Cerebellar cortex (tissue), 1 donor: ENCODE measurements at regions not wholly inside any gene's neighbourhood (a gene's known extent, or its start where the extent isn't known, plus 50 kb on each side); places are given as distances from the start of the nearest gene placed in this dataset.
"Not testable (repeated sequence)": the region's sequence is repeated elsewhere in the genome, so short reads cannot be mapped to it uniquely, and the experiment has no call there.

Experiments
- DNase-seq: peaks from one replicate; pipeline ENCODE4 v3.0.0-alpha.2; 2015; ENCODE audit warnings: low spot score

- DNase-seq, result not testable (repeated sequence)
Measured at GRCh38 chr1:223991297-223991857, 122.5 kb upstream of the FBXO28 start.

- DNase-seq, result not testable (repeated sequence)
Measured at GRCh38 chr1:223961985-223962384, 116.2 kb upstream of the TP53BP2 start.

GRCh38 chr1:223952801-223953200, 107.1 kb upstream of the TP53BP2 start:
- DNase-seq, result not testable (repeated sequence)

GRCh38 chr1:223951551-223951950, 105.8 kb upstream of the TP53BP2 start:
- not testable (repeated sequence) for DNase-seq

GRCh38 chr1:223949944-223950343, 104.2 kb upstream of the TP53BP2 start:
- DNase-seq, result not testable (repeated sequence)

- DNase-seq, result not testable (repeated sequence)
Measured at GRCh38 chr1:223948041-223948440, 102.3 kb upstream of the TP53BP2 start.

GRCh38 chr1:223936592-223936991, 90.8 kb upstream of the TP53BP2 start:
- DNase-seq, result not testable (repeated sequence)

GRCh38 chr1:223931476-223931875, 85.7 kb upstream of the TP53BP2 start:
- DNase-seq, result not testable (repeated sequence)

GRCh38 chr1:223920805-223921204, 75.1 kb upstream of the TP53BP2 start:
- DNase-seq, result not testable (repeated sequence)

GRCh38 chr1:223915476-223915875, 69.7 kb upstream of the TP53BP2 start:
- DNase-seq, result not testable (repeated sequence)

GRCh38 chr1:223913715-223914114, 68.0 kb upstream of the TP53BP2 start:
- not testable (repeated sequence) for DNase-seq

GRCh38 chr1:223907943-223908587, 62.3 kb upstream of the TP53BP2 start:
- not testable (repeated sequence) for DNase-seq

GRCh38 chr1:223903221-223903620, 57.5 kb upstream of the TP53BP2 start:
- not testable (repeated sequence) for DNase-seq

GRCh38 chr1:223899775-223900174, 54.0 kb upstream of the TP53BP2 start:
- not testable (repeated sequence) for DNase-seq

- peak; percentile 43 for DNase-seq
Measured at GRCh38 chr1:223897097-223897496, 51.4 kb upstream of the TP53BP2 start.

- DNase-seq, result not testable (repeated sequence)
Measured at GRCh38 chr1:223895950-223896349, 50.2 kb upstream of the TP53BP2 start.
